Lower lobe of right lung (tissue), 2 donors: ENCODE measurements at regions not wholly inside any gene's neighbourhood (a gene's known extent, or its start where the extent isn't known, plus 50 kb on each side); places are given as distances from the start of the nearest gene placed in this dataset.

Experiments used
- ATAC-seq, 2 donors: fragments of 200-7000 bp; cut with Tn5 transposase; one replicate each; pipeline ENCODE4 v1.9.1; 2020 to 2022; ENCODE audit warnings: mild to moderate bottlenecking in 2 of 2, moderate library complexity in 2 of 2
- DNase-seq: peaks from one replicate; pipeline ENCODE4 v3.0.0-alpha.2; 2020
- H3K27ac ChIP-seq: fragments of 200-600 bp; one replicate; pipeline ENCODE4 v1.8.0; 2022
- H3K27me3 ChIP-seq: fragments of 200-600 bp; one replicate; pipeline ENCODE4 v1.8.0; 2022; ENCODE audit warnings: low read depth
- H3K36me3 ChIP-seq: fragments of 200-600 bp; one replicate; pipeline ENCODE4 v1.8.0; 2022; ENCODE audit warnings: mild to moderate bottlenecking
- H3K4me1 ChIP-seq: fragments of 200-600 bp; one replicate; pipeline ENCODE4 v1.8.0; 2022
- H3K4me3 ChIP-seq: fragments of 200-600 bp; one replicate; pipeline ENCODE4 v1.8.0; 2022; ENCODE audit warnings: mild to moderate bottlenecking
- H3K9me3 ChIP-seq: fragments of 200-600 bp; one replicate; pipeline ENCODE4 v1.8.0; 2022
- intact Hi-C: fragments of 100-400 bp; cut with DNase I; formaldehyde crosslinking; loops from one replicate; pipeline ENCODE4 v1.11.0; 2022
- TF ChIP-seq, protein P1 (sequence below): fragments of 200-600 bp; IDR thresholded peaks from one replicate; pipeline ENCODE4 v1.8.0; 2022; ENCODE audit warnings: antibody characterized with exemption, mild to moderate bottlenecking
- donor health status: DM: no; HTN: yes; CAD: no; lungs with severe emphysema.

DNA sequence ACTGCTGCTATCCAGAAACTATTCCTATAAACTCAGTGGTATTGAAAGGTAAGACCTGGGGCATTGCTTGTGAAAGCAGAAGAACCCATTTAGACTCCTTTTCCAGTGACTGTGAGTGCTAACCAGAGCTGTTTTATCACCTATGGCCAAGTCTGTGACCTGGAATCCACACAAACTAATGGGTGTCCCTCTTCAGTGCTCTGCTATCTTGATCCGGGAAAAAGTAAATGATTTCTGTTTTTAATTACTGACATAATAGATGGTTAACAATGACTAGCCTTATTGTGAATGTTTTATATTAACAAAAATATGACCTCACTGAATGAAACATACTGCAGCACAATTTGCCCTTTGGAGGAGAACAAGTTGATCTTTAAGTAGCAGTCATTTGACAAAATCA lies 251.6 kb upstream of the MC4R start:
- Histone ChIP-seq H3K4me1 (no peaks in the 10 kb centered on the region), H3K27me3 (no peaks in the 10 kb centered on the region), H3K36me3 (no peaks in the 10 kb centered on the region), H3K9me3 (no peaks in the 10 kb centered on the region), H3K4me3 (no peak overlapping the region), H3K27ac (no peak overlapping the region)
- TF ChIP-seq, protein P1, sequence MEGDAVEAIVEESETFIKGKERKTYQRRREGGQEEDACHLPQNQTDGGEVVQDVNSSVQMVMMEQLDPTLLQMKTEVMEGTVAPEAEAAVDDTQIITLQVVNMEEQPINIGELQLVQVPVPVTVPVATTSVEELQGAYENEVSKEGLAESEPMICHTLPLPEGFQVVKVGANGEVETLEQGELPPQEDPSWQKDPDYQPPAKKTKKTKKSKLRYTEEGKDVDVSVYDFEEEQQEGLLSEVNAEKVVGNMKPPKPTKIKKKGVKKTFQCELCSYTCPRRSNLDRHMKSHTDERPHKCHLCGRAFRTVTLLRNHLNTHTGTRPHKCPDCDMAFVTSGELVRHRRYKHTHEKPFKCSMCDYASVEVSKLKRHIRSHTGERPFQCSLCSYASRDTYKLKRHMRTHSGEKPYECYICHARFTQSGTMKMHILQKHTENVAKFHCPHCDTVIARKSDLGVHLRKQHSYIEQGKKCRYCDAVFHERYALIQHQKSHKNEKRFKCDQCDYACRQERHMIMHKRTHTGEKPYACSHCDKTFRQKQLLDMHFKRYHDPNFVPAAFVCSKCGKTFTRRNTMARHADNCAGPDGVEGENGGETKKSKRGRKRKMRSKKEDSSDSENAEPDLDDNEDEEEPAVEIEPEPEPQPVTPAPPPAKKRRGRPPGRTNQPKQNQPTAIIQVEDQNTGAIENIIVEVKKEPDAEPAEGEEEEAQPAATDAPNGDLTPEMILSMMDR, result no peak
- intact Hi-C loops, result no loop called here
- ATAC-seq, result no peak
- no peak for DNase-seq

DNA sequence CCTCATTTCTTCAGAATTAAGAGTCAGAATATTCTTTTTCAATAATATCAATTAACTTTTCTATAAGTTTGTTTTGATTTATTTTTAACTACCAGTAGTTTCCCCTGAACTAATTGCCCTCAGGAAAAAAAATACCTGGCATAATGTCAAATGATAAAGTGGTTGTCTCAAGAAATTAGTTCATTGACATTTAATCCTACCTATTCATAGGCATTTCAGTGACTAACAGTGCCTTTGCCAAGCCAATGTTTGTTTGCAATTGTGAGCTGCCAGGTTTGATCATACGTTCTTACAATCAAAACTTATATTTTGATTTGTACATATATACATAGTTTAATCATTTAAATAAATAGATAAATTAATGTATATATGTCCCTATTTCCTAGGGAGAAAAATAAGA lies 267.3 kb upstream of the MC4R start:
- Histone ChIP-seq H3K4me1 (no peaks in the 10 kb centered on the region), H3K4me3 (no peak overlapping the region), H3K9me3 (no peaks in the 10 kb centered on the region), H3K27me3 (no peaks in the 10 kb centered on the region), H3K36me3 (no peaks in the 10 kb centered on the region), H3K27ac (no peak overlapping the region)
- ATAC-seq (no peak), DNase-seq (no peak)
- TF ChIP-seq, protein P1, result no peak
- intact Hi-C loops, result no loop called here

DNA sequence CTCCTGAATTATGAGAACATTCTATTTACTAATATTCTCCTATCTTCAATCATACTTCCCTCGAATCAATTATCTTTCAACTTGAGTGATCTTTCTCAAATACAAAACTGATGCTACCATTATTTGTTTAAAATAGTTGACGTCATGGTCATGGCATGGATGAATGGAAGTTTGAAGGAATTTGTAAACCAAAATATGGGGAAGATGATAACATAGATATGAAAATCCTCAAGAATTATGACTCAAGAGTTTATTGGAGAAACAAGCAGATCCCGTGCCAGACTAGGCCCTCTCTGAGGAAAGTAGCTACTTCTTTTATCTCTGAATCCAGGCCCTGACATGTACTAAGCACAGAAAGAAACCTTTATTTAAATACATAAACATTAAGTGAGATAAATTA lies 270.4 kb upstream of the MC4R start:
- intact Hi-C loops, result no loop called here
- no peak for ATAC-seq

DNA sequence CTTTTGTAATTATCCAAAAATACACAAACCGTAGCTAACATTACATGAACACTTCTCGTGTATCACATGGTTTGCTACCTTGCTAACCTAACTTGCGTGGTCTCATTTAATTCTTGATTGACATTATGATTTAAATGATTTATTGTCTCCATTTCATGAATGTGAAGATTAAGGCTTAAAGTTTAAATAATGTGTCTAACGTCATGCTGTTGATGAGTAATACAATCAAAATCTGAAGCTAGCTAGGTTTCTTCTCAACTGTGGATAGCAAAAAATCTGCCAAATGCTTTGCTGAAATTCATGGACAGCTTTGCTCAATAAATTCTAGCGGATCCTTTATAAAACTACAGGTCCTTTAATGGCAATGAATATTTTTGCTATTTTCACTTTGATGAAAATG lies 274.1 kb upstream of the MC4R start:
- intact Hi-C loops, result no loop called here
- H3K9me3 ChIP-seq, result no peaks in the 10 kb centered on the region
- H3K27ac ChIP-seq, result no peak overlapping the region
- H3K4me1 ChIP-seq, result no peaks in the 10 kb centered on the region
- H3K4me3 ChIP-seq, result no peak overlapping the region
- no peaks in the 10 kb centered on the region for H3K27me3 ChIP-seq
- no peak for DNase-seq
- no peaks in the 10 kb centered on the region for H3K36me3 ChIP-seq
- TF ChIP-seq, protein P1, result no peak
- ATAC-seq, result no peak

More for the DNA sequence above, 270.4 kb upstream of the MC4R start:
- no peak overlapping the region for H3K4me3 ChIP-seq
- no peaks in the 10 kb centered on the region for H3K9me3 ChIP-seq
- H3K36me3 ChIP-seq, result no peaks in the 10 kb centered on the region
- TF ChIP-seq, protein P1, result no peak
- no peak overlapping the region for H3K27ac ChIP-seq
- no peaks in the 10 kb centered on the region for H3K27me3 ChIP-seq
- H3K4me1 ChIP-seq, result no peaks in the 10 kb centered on the region
- no peak for DNase-seq

DNA sequence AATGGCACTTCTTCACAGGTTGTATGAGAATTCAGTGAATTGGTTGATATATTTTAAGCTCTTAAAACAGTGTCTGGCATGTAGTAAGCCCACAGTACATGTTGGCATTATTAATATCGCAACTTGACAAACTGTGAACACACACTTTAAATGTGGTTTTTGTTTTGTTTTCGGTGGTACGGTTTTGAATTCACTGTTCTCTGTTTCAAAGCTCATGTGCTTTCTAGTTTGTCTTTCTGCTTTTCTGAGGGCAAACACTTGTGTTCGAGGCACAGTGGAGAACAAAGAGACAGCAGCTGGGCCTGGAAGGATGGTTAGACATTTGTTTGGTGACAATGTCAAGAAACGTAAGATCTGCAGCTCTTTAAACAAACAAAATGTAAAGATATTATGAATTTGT lies 276.5 kb upstream of the MC4R start:
- Histone ChIP-seq H3K27me3 (no peaks in the 10 kb centered on the region), H3K4me3 (no peak overlapping the region), H3K9me3 (no peaks in the 10 kb centered on the region), H3K4me1 (no peaks in the 10 kb centered on the region), H3K27ac (no peak overlapping the region), H3K36me3 (no peaks in the 10 kb centered on the region)
- TF ChIP-seq, protein P1, result no peak
- DNase-seq (no peak), ATAC-seq (no peak)
- intact Hi-C loops, result no loop called here
